Right lobe of liver (tissue), 4 donors: ENCODE measurements at regions not wholly inside any gene's neighbourhood (a gene's known extent, or its start where the extent isn't known, plus 50 kb on each side); places are given as distances from the start of the nearest gene placed in this dataset.

Experiments used
- CTCF ChIP-seq, 4 donors: fragments of 200-600 bp in 3 of 4; fragments of 450-650 bp in 1 of 4; IDR thresholded peaks; one replicate each; pipeline versions ENCODE4 v1.5.1 to v1.8.0; 2016 to 2022; ENCODE audit warnings: antibody characterized with exemption in 4 of 4, mild to moderate bottlenecking in 2 of 4
- POLR2A ChIP-seq: fragments of 450-650 bp; IDR thresholded peaks from one replicate; pipeline ENCODE4 v1.6.1; 2017; ENCODE audit warnings: antibody characterized with exemption, mild to moderate bottlenecking
- donor health status: DM: no; HTN: no; CAD: no.
- donor health status: DM: no; HTN: no; CAD: no.
- donor health status: DM: no; HTN: yes; CAD: no.

GRCh38 chr6:113385020-113385431 is 472.1 kb upstream of the MARCKS start:
- no peak for TF ChIP-seq CTCF (IDR thresholded peaks at IDR 0.05)
- TF ChIP-seq POLR2A: no peak
